ENCODE measurements at regions not wholly inside any gene's neighbourhood (a gene's known extent, or its start where the extent isn't known, plus 50 kb on each side); places are given as distances from the start of the nearest gene placed in this dataset.

GRCh38 chr2:176813621-176814049 is 399.0 kb upstream of the HNRNPA3 start:
- no TSS peak for BruUV-seq (replicated peaks)
- CTCF ChIA-PET, result interaction anchor here (0.6 to 1.1 kb wide), 5 partner anchors 17 to 1285 kb away, joined by 3 to 4 read pairs (median 3); no protein-coding TSS in a partner anchor
- POLR2A ChIA-PET, result interaction anchor here (0.6 kb wide), 1 partner anchor 1340 kb away, joined by 3 read pairs; no protein-coding TSS in a partner anchor
- H3K4me3 ChIP-seq (ENCODE audit: low read depth, low read length), result no peak overlapping the region
- TF ChIP-seq CTCF (IDR thresholded peaks at IDR 0.05; ENCODE audit: insufficient read depth in 1 of 2, low read depth in 1 of 2, low read length in 1 of 2, severe bottlenecking in 1 of 2, unreplicated experiment in 1 of 2), result no peak
- Mint-ChIP-seq H3K9me3 (ENCODE audit: unreplicated experiment) (no peaks in the 10 kb centered on the region), H3K4me3 (ENCODE audit: unreplicated experiment) (no peak overlapping the region), H3K4me1 (ENCODE audit: low read depth, unreplicated experiment) (no peaks in the 10 kb centered on the region), H3K27me3 (ENCODE audit: insufficient read depth, unreplicated experiment) (peaks cover 3% of the 10 kb centered on the region), H3K36me3 (ENCODE audit: insufficient read depth, unreplicated experiment) (no peaks in the 10 kb centered on the region), H3K27ac (ENCODE audit: unreplicated experiment) (no peak overlapping the region)
- no peaks in the 10 kb centered on the region for H3K27me3 ChIP-seq (replicated peaks; ENCODE audit: control insufficient read depth, insufficient read depth, low read length)
- no peaks in the 10 kb centered on the region for H3K36me3 ChIP-seq (ENCODE audit: control insufficient read depth, insufficient read depth, low read length)
- no peaks in the 10 kb centered on the region for H3K4me1 ChIP-seq
- no peak for DNase-seq
- H3K9me3 ChIP-seq, result no peaks in the 10 kb centered on the region
- intact Hi-C loops (cut with micrococcal nuclease; ENCODE audit: unreplicated experiment), result loop anchor here (1.0 to 10.0 kb wide), 3 partner anchors 134 to 689 kb away; partner anchors contain the start of genes HOXD8 and HOXD9

GRCh38 chr2:176814274-176814673 is 398.3 kb upstream of the HNRNPA3 start:
- no peaks in the 10 kb centered on the region for H3K4me1 ChIP-seq
- intact Hi-C loops (cut with micrococcal nuclease; ENCODE audit: unreplicated experiment), result loop anchor here (1.0 to 10.0 kb wide), 3 partner anchors 135 to 689 kb away; partner anchors contain the start of genes HOXD8 and HOXD9
- H3K4me3 ChIP-seq (ENCODE audit: low read depth, low read length), result no peak overlapping the region
- no peaks in the 10 kb centered on the region for H3K27me3 ChIP-seq (replicated peaks; ENCODE audit: control insufficient read depth, insufficient read depth, low read length)
- H3K36me3 ChIP-seq (ENCODE audit: control insufficient read depth, insufficient read depth, low read length), result no peaks in the 10 kb centered on the region
- ChIA-PET POLR2A (no interaction called here), CTCF (interaction anchor here (0.6 to 1.1 kb wide), 7 partner anchors 16 to 903 kb away, joined by 3 to 7 read pairs (median 4); no protein-coding TSS in a partner anchor)
- no peak overlapping the region for H3K27ac Mint-ChIP-seq (ENCODE audit: unreplicated experiment)
- H3K36me3 Mint-ChIP-seq (ENCODE audit: insufficient read depth, unreplicated experiment), result no peaks in the 10 kb centered on the region
- BruUV-seq (replicated peaks), result no TSS peak
- DNase-seq, result peak in 1 of 2 experiments; percentile 11
- peaks cover 3% of the 10 kb centered on the region for H3K27me3 Mint-ChIP-seq (ENCODE audit: insufficient read depth, unreplicated experiment)
- H3K4me3 Mint-ChIP-seq (ENCODE audit: unreplicated experiment), result no peak overlapping the region
- no peaks in the 10 kb centered on the region for H3K4me1 Mint-ChIP-seq (ENCODE audit: low read depth, unreplicated experiment)
- no peaks in the 10 kb centered on the region for H3K9me3 ChIP-seq
- TF ChIP-seq CTCF (IDR thresholded peaks at IDR 0.05; ENCODE audit: insufficient read depth in 1 of 2, low read depth in 1 of 2, low read length in 1 of 2, severe bottlenecking in 1 of 2, unreplicated experiment in 1 of 2), result no peak
- H3K9me3 Mint-ChIP-seq (ENCODE audit: unreplicated experiment), result no peaks in the 10 kb centered on the region

GRCh38 chr2:176814740-176815367 is 397.7 kb upstream of the HNRNPA3 start:
- DNase-seq, result peak in 1 of 2 experiments; percentile 12
- CTCF ChIA-PET, result interaction anchor here (0.6 to 1.1 kb wide), 6 partner anchors 15 to 902 kb away, joined by 3 to 7 read pairs (median 4); no protein-coding TSS in a partner anchor
- no peaks in the 10 kb centered on the region for H3K9me3 Mint-ChIP-seq (ENCODE audit: unreplicated experiment)

More at GRCh38 chr2:176814740-176815367, 397.7 kb upstream of the HNRNPA3 start:
- Histone ChIP-seq H3K9me3 (no peaks in the 10 kb centered on the region), H3K4me3 (ENCODE audit: low read depth, low read length) (no peak overlapping the region), H3K4me1 (no peaks in the 10 kb centered on the region), H3K36me3 (ENCODE audit: control insufficient read depth, insufficient read depth, low read length) (no peaks in the 10 kb centered on the region), H3K27me3 (replicated peaks; ENCODE audit: control insufficient read depth, insufficient read depth, low read length) (no peaks in the 10 kb centered on the region)
- H3K4me3 Mint-ChIP-seq (ENCODE audit: unreplicated experiment), result no peak overlapping the region
- POLR2A ChIA-PET, result no interaction called here
- no peaks in the 10 kb centered on the region for H3K36me3 Mint-ChIP-seq (ENCODE audit: insufficient read depth, unreplicated experiment)
- no peak overlapping the region for H3K27ac Mint-ChIP-seq (ENCODE audit: unreplicated experiment)
- H3K4me1 Mint-ChIP-seq (ENCODE audit: low read depth, unreplicated experiment), result no peaks in the 10 kb centered on the region
- peak in 1 of 2 experiments; percentile 56 for TF ChIP-seq CTCF (IDR thresholded peaks at IDR 0.05; ENCODE audit: insufficient read depth in 1 of 2, low read depth in 1 of 2, low read length in 1 of 2, severe bottlenecking in 1 of 2, unreplicated experiment in 1 of 2)
- intact Hi-C loops (cut with micrococcal nuclease; ENCODE audit: unreplicated experiment), result loop anchor here (1.0 to 10.0 kb wide), 4 partner anchors 136 to 690 kb away; partner anchors contain the start of genes HOXD8 and HOXD9
- peaks cover 3% of the 10 kb centered on the region for H3K27me3 Mint-ChIP-seq (ENCODE audit: insufficient read depth, unreplicated experiment)
- BruUV-seq (replicated peaks), result no TSS peak

Data from Caco-2 (cell line).